GM18505 (cell line): ENCODE measurements at regions not wholly inside any gene's neighbourhood (a gene's known extent, or its start where the extent isn't known, plus 50 kb on each side); places are given as distances from the start of the nearest gene placed in this dataset.
"Not testable (repeated sequence)": the region's sequence is repeated elsewhere in the genome, so short reads cannot be mapped to it uniquely, and the experiment has no call there.

Experiments used
- ATAC-seq: cut with Tn5 transposase; IDR thresholded peaks from one replicate; pipeline ENCODE4 v1.9.1; 2021; ENCODE audit not compliant: unreplicated experiment
- POLR2A ChIP-seq: IDR thresholded peaks from 4 replicates; pipeline ENCODE4 v1.6.1; 2011; ENCODE audit warnings: borderline replicate concordance; ENCODE audit not compliant: insufficient read depth, insufficient read length; ENCODE audit errors: extremely low read depth

GRCh38 chr9:42239445-42240260 lies 56.2 kb downstream of the SPATA31A6 start:
- ATAC-seq = not testable (repeated sequence)

- ATAC-seq = not testable (repeated sequence)
Measured at GRCh38 chr9:42240261-42240579, 56.8 kb downstream of the SPATA31A6 start.

GRCh38 chr9:42243211-42243610 lies 59.8 kb downstream of the SPATA31A6 start:
- ATAC-seq = not testable (repeated sequence)

GRCh38 chr9:42243822-42244221 lies 60.4 kb downstream of the SPATA31A6 start:
- ATAC-seq = not testable (repeated sequence)

- ATAC-seq = not testable (repeated sequence)
Measured at GRCh38 chr9:42268729-42269128, 85.3 kb downstream of the SPATA31A6 start.

GRCh38 chr9:42269171-42269570 lies 85.7 kb downstream of the SPATA31A6 start:
- ATAC-seq = not testable (repeated sequence)

- ATAC-seq = not testable (repeated sequence)
Measured at GRCh38 chr9:42273191-42273590, 89.7 kb downstream of the SPATA31A6 start.

- ATAC-seq = no peak
- no peak for TF ChIP-seq POLR2A
Measured at GRCh38 chr9:42275141-42275540, 91.7 kb downstream of the SPATA31A6 start.

GRCh38 chr9:42282531-42283178 lies 99.2 kb downstream of the SPATA31A6 start:
- ATAC-seq = not testable (repeated sequence)

- ATAC-seq = not testable (repeated sequence)
Measured at GRCh38 chr9:42283179-42283543, 99.7 kb downstream of the SPATA31A6 start.

- not testable (repeated sequence) for ATAC-seq
Measured at GRCh38 chr9:42286145-42286845, 102.8 kb downstream of the SPATA31A6 start.

GRCh38 chr9:42288002-42288864 lies 104.8 kb downstream of the SPATA31A6 start:
- ATAC-seq = not testable (repeated sequence)

GRCh38 chr9:42288865-42289229 lies 105.4 kb downstream of the SPATA31A6 start:
- not testable (repeated sequence) for ATAC-seq

- not testable (repeated sequence) for ATAC-seq
Measured at GRCh38 chr9:42300124-42300523, 116.7 kb downstream of the SPATA31A6 start.

GRCh38 chr9:42306625-42307024 lies 123.2 kb downstream of the SPATA31A6 start:
- ATAC-seq = not testable (repeated sequence)

GRCh38 chr9:42307449-42307848 lies 124.0 kb downstream of the SPATA31A6 start:
- ATAC-seq = not testable (repeated sequence)

GRCh38 chr9:42310972-42311371 lies 127.5 kb downstream of the SPATA31A6 start:
- ATAC-seq = not testable (repeated sequence)

GRCh38 chr9:42316026-42316425 lies 132.6 kb downstream of the SPATA31A6 start:
- not testable (repeated sequence) for ATAC-seq

GRCh38 chr9:42317677-42318076 lies 134.2 kb downstream of the SPATA31A6 start:
- ATAC-seq = not testable (repeated sequence)

- not testable (repeated sequence) for ATAC-seq
Measured at GRCh38 chr9:42323084-42323809, 139.8 kb downstream of the SPATA31A6 start.
